Activated B cell treated with CpG ODN at 0.5 μM for 24 hours (primary cell): ENCODE measurements at regions not wholly inside any gene's neighbourhood (a gene's known extent, or its start where the extent isn't known, plus 50 kb on each side); places are given as distances from the start of the nearest gene placed in this dataset.

Experiments
- ATAC-seq: fragments of 200-7000 bp; cut with Tn5 transposase; one replicate; pipeline ENCODE4 v1.10.0; 2021; ENCODE audit warnings: low read depth, mild to moderate bottlenecking, moderate library complexity
- CTCF ChIA-PET: fragments of 350-600 bp; sonication (Branson Sonifier 250); formaldehyde crosslinking; loops from one replicate; lab custom pipeline; 2021; ENCODE audit warnings: antibody characterized with exemption; lab: Charles Lee
- POLR2A ChIA-PET: fragments of 350-600 bp; sonication (Branson Sonifier 250); formaldehyde crosslinking; loops from one replicate; lab custom pipeline; 2021; ENCODE audit warnings: antibody characterized with exemption; lab: Charles Lee
- DNase-seq: peaks from one replicate; pipeline ENCODE4 v3.0.0; 2022
- H3K27ac Mint-ChIP-seq: one replicate; pipeline ENCODE4 v1.8.0; 2020; ENCODE audit warnings: mixed read lengths
- H3K27me3 Mint-ChIP-seq: one replicate; pipeline ENCODE4 v1.8.0; 2021; ENCODE audit warnings: mixed read lengths
- H3K36me3 Mint-ChIP-seq: one replicate; pipeline ENCODE4 v1.8.0; 2021; ENCODE audit warnings: low read depth, mixed read lengths
- H3K4me1 Mint-ChIP-seq: one replicate; pipeline ENCODE4 v1.8.0; 2021; ENCODE audit warnings: mixed read lengths
- H3K4me3 Mint-ChIP-seq: one replicate; pipeline ENCODE4 v1.8.0; 2020; ENCODE audit warnings: mild to moderate bottlenecking, mixed read lengths
- H3K9me3 Mint-ChIP-seq: one replicate; pipeline ENCODE4 v1.8.0; 2020; ENCODE audit warnings: mixed read lengths
- CTCF ChIP-seq: fragments of 200-600 bp; IDR thresholded peaks from one replicate; pipeline ENCODE4 v1.8.0; 2022; ENCODE audit warnings: antibody characterized with exemption, mild to moderate bottlenecking
- intact Hi-C: fragments of 100-400 bp; cut with micrococcal nuclease; formaldehyde crosslinking; loops from one replicate; pipeline ENCODE4 v1.15.1; 2024

- Mint-ChIP-seq H3K4me1 (no peaks in the 10 kb centered on the region), H3K27ac (no peak overlapping the region), H3K36me3 (no peaks in the 10 kb centered on the region), H3K4me3 (no peak overlapping the region), H3K27me3 (peaks cover 2% of the 10 kb centered on the region), H3K9me3 (no peaks in the 10 kb centered on the region)
- intact Hi-C loops: no loop called here
- DNase-seq: no peak
- ChIA-PET POLR2A (no interaction called here), CTCF (no interaction called here)
- TF ChIP-seq CTCF: no peak
- ATAC-seq: no peak
Measured at GRCh38 chr10:90462749-90463470, 394.9 kb downstream of the HTR7 start.

- Mint-ChIP-seq H3K4me1 (no peaks in the 10 kb centered on the region), H3K9me3 (no peaks in the 10 kb centered on the region), H3K4me3 (no peak overlapping the region), H3K27me3 (peaks cover 2% of the 10 kb centered on the region), H3K27ac (no peak overlapping the region), H3K36me3 (no peaks in the 10 kb centered on the region)
- intact Hi-C loops: no loop called here
- ATAC-seq (no peak), DNase-seq (no peak)
- no peak for TF ChIP-seq CTCF
- ChIA-PET CTCF (no interaction called here), POLR2A (no interaction called here)
Measured at GRCh38 chr10:90464329-90464728, 393.5 kb downstream of the HTR7 start.

GRCh38 chr10:90470966-90471365, 386.9 kb downstream of the HTR7 start:
- Mint-ChIP-seq H3K27ac (no peak overlapping the region), H3K4me3 (no peak overlapping the region), H3K36me3 (no peaks in the 10 kb centered on the region), H3K9me3 (peaks cover 7% of the 10 kb centered on the region), H3K4me1 (no peaks in the 10 kb centered on the region), H3K27me3 (peaks cover 2% of the 10 kb centered on the region)
- TF ChIP-seq CTCF: no peak
- ChIA-PET POLR2A (no interaction called here), CTCF (no interaction called here)
- intact Hi-C loops: no loop called here
- ATAC-seq: no peak
- DNase-seq: no peak

GRCh38 chr10:90480466-90480865, 377.4 kb downstream of the HTR7 start:
- intact Hi-C loops: no loop called here
- POLR2A ChIA-PET: no interaction called here
- no peaks in the 10 kb centered on the region for H3K4me1 Mint-ChIP-seq
- H3K27ac Mint-ChIP-seq: no peak overlapping the region
- H3K27me3 Mint-ChIP-seq: no peaks in the 10 kb centered on the region
- H3K9me3 Mint-ChIP-seq: no peaks in the 10 kb centered on the region
- no peak for TF ChIP-seq CTCF
- no peak for ATAC-seq
- CTCF ChIA-PET: no interaction called here
- H3K4me3 Mint-ChIP-seq: no peak overlapping the region
- no peak for DNase-seq
- no peaks in the 10 kb centered on the region for H3K36me3 Mint-ChIP-seq

- POLR2A ChIA-PET: no interaction called here
- TF ChIP-seq CTCF: no peak
- ATAC-seq: no peak
Measured at GRCh38 chr10:90481326-90481923, 376.4 kb downstream of the HTR7 start.

More at GRCh38 chr10:90481326-90481923, 376.4 kb downstream of the HTR7 start:
- H3K4me3 Mint-ChIP-seq: no peak overlapping the region
- H3K27ac Mint-ChIP-seq: no peak overlapping the region
- no peaks in the 10 kb centered on the region for H3K9me3 Mint-ChIP-seq
- H3K36me3 Mint-ChIP-seq: no peaks in the 10 kb centered on the region
- intact Hi-C loops: no loop called here
- CTCF ChIA-PET: no interaction called here
- H3K4me1 Mint-ChIP-seq: no peaks in the 10 kb centered on the region
- no peak for DNase-seq
- peaks cover under 1% of the 10 kb centered on the region for H3K27me3 Mint-ChIP-seq
